ENCODE measurements at regions not wholly inside any gene's neighbourhood (a gene's known extent, or its start where the extent isn't known, plus 50 kb on each side); places are given as distances from the start of the nearest gene placed in this dataset.

- no peaks in the 10 kb centered on the region for H3K27me3 Mint-ChIP-seq (ENCODE audit: unreplicated experiment)
- H3K36me3 Mint-ChIP-seq (ENCODE audit: unreplicated experiment): no peaks in the 10 kb centered on the region
- H3K9me3 Mint-ChIP-seq (ENCODE audit: unreplicated experiment): peaks cover 16% of the 10 kb centered on the region
- no peak for DNase-seq (ENCODE audit: extremely low spot score, unreplicated experiment)
- H3K4me3 Mint-ChIP-seq (ENCODE audit: unreplicated experiment): no peak overlapping the region
- H3K4me1 Mint-ChIP-seq (ENCODE audit: unreplicated experiment): peaks cover 7% of the 10 kb centered on the region
- TF ChIP-seq CTCF (IDR thresholded peaks at IDR 0.05): no peak
- no peak overlapping the region for H3K27ac Mint-ChIP-seq (ENCODE audit: unreplicated experiment)
Measured at GRCh38 chr5:145218982-145219381, 616.2 kb downstream of the PRELID2 start.

GRCh38 chr5:145218019-145218418 lies 617.1 kb downstream of the PRELID2 start:
- Mint-ChIP-seq H3K4me1 (ENCODE audit: unreplicated experiment) (peaks cover 7% of the 10 kb centered on the region), H3K9me3 (ENCODE audit: unreplicated experiment) (peaks cover 20% of the 10 kb centered on the region), H3K27ac (ENCODE audit: unreplicated experiment) (no peak overlapping the region), H3K27me3 (ENCODE audit: unreplicated experiment) (no peaks in the 10 kb centered on the region), H3K36me3 (ENCODE audit: unreplicated experiment) (no peaks in the 10 kb centered on the region), H3K4me3 (ENCODE audit: unreplicated experiment) (no peak overlapping the region)
- DNase-seq (ENCODE audit: extremely low spot score, unreplicated experiment): no peak
- no peak for TF ChIP-seq CTCF (IDR thresholded peaks at IDR 0.05)

GRCh38 chr5:145210020-145210419 lies 625.1 kb downstream of the PRELID2 start:
- Mint-ChIP-seq H3K9me3 (ENCODE audit: unreplicated experiment) (peaks cover 34% of the 10 kb centered on the region), H3K4me3 (ENCODE audit: unreplicated experiment) (no peak overlapping the region), H3K4me1 (ENCODE audit: unreplicated experiment) (peaks cover 2% of the 10 kb centered on the region), H3K27ac (ENCODE audit: unreplicated experiment) (no peak overlapping the region), H3K27me3 (ENCODE audit: unreplicated experiment) (no peaks in the 10 kb centered on the region), H3K36me3 (ENCODE audit: unreplicated experiment) (no peaks in the 10 kb centered on the region)
- TF ChIP-seq CTCF (IDR thresholded peaks at IDR 0.05): no peak
- DNase-seq (ENCODE audit: extremely low spot score, unreplicated experiment): no peak

GRCh38 chr5:145205546-145205945 lies 629.6 kb downstream of the PRELID2 start:
- no peak overlapping the region for H3K4me3 Mint-ChIP-seq (ENCODE audit: unreplicated experiment)
- H3K27ac Mint-ChIP-seq (ENCODE audit: unreplicated experiment): no peak overlapping the region
- no peak for TF ChIP-seq CTCF (IDR thresholded peaks at IDR 0.05)
- H3K4me1 Mint-ChIP-seq (ENCODE audit: unreplicated experiment): peaks cover 2% of the 10 kb centered on the region
- no peaks in the 10 kb centered on the region for H3K9me3 Mint-ChIP-seq (ENCODE audit: unreplicated experiment)
- no peaks in the 10 kb centered on the region for H3K27me3 Mint-ChIP-seq (ENCODE audit: unreplicated experiment)
- no peaks in the 10 kb centered on the region for H3K36me3 Mint-ChIP-seq (ENCODE audit: unreplicated experiment)
- DNase-seq (ENCODE audit: extremely low spot score, unreplicated experiment): no peak

- Mint-ChIP-seq H3K36me3 (ENCODE audit: unreplicated experiment) (no peaks in the 10 kb centered on the region), H3K9me3 (ENCODE audit: unreplicated experiment) (no peaks in the 10 kb centered on the region), H3K4me1 (ENCODE audit: unreplicated experiment) (peaks cover 2% of the 10 kb centered on the region), H3K27ac (ENCODE audit: unreplicated experiment) (no peak overlapping the region), H3K27me3 (ENCODE audit: unreplicated experiment) (no peaks in the 10 kb centered on the region), H3K4me3 (ENCODE audit: unreplicated experiment) (no peak overlapping the region)
- TF ChIP-seq CTCF (IDR thresholded peaks at IDR 0.05): no peak
- DNase-seq (ENCODE audit: extremely low spot score, unreplicated experiment): no peak
Measured at GRCh38 chr5:145204743-145205142, 630.4 kb downstream of the PRELID2 start.
